ENCODE measurements at regions not wholly inside any gene's neighbourhood (a gene's known extent, or its start where the extent isn't known, plus 50 kb on each side); places are given as distances from the start of the nearest gene placed in this dataset.
"Not testable (repeated sequence)": the region's sequence is repeated elsewhere in the genome, so short reads cannot be mapped to it uniquely, and the experiment has no call there.

DNA sequence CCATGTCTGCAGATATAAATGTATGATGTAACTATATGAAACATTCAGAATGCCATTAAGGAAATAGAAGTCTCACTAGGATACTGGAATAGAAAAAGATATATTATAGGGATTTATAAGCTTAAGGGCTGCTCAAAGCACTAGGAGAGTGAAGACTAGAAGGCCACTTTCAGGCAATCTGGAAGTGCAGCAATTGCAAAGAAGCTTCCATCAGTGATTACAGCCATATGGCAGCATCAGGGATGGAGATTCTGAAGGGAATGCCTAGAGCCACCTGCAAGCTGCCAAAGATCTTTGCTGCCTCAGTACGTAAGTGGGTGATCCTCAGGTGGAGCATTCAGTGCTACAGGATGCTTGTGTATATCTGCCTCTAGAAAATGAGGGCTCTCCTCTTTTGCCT, 796.2 kb upstream of the EPHA7 start:
- DNase-seq (no peak), ATAC-seq (replicated peaks in 1 of 2) (no peak)
- Mint-ChIP-seq H3K27ac (no peak overlapping the region), H3K9me3 (no peaks in the 10 kb centered on the region), H3K4me3 (no peak overlapping the region), H3K36me3 (ENCODE audit: insufficient read depth in 2 of 2) (no peaks in the 10 kb centered on the region), H3K27me3 (ENCODE audit: low read depth) (no peaks in the 10 kb centered on the region), H3K4me1 (ENCODE audit: low read depth) (no peaks in the 10 kb centered on the region)

DNA sequence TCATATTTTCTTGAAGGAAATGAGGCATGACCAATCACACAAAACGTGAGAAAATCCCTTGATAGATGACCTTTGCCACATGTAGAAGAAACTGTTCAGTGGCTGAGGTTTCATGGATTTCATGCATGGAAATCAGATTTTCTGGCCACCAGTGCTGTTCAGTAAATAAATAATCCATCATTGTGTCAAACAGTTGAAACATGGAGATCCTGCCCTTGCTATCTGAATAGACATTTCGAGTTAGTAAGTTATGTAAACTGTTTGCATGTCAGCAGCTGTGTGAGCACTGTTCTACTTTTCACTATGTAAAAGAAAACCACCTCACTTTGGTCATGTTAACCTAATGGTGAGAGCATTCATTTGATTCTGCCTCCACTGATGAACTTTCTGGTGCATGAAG, 793.9 kb upstream of the EPHA7 start:
- Mint-ChIP-seq H3K4me3 (no peak overlapping the region), H3K27ac (no peak overlapping the region), H3K36me3 (ENCODE audit: insufficient read depth in 2 of 2) (no peaks in the 10 kb centered on the region), H3K27me3 (ENCODE audit: low read depth) (no peaks in the 10 kb centered on the region), H3K9me3 (no peaks in the 10 kb centered on the region), H3K4me1 (ENCODE audit: low read depth) (no peaks in the 10 kb centered on the region)
- DNase-seq = no peak
- no peak for ATAC-seq (replicated peaks in 1 of 2)

DNA sequence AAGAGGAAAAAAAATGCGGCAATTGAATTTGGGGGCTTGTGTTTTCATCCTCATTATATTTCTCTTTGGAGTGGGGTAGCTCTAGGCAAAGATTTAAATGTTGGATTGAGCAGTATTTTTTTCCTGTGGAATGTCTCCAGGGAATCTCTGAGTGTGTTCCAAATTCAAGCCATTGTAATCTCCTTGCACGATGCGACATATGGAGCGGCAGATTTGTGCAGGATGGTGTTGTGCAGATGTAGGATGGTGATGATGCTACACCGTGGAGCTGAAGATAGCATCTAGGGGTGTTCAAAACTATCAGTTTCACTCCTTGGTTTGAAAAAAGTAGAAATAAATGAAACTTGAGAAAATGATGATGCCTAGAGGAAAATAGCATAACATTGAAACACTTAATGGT, 777.5 kb upstream of the EPHA7 start:
- Mint-ChIP-seq H3K36me3 (ENCODE audit: insufficient read depth in 2 of 2) (no peaks in the 10 kb centered on the region), H3K27ac (no peak overlapping the region), H3K9me3 (peaks cover 2 to 3% of the 10 kb centered on the region in 2 donors), H3K4me1 (ENCODE audit: low read depth) (no peaks in the 10 kb centered on the region), H3K4me3 (no peak overlapping the region), H3K27me3 (ENCODE audit: low read depth) (no peaks in the 10 kb centered on the region)
- ATAC-seq (replicated peaks in 1 of 2) = no peak
- no peak for DNase-seq

DNA sequence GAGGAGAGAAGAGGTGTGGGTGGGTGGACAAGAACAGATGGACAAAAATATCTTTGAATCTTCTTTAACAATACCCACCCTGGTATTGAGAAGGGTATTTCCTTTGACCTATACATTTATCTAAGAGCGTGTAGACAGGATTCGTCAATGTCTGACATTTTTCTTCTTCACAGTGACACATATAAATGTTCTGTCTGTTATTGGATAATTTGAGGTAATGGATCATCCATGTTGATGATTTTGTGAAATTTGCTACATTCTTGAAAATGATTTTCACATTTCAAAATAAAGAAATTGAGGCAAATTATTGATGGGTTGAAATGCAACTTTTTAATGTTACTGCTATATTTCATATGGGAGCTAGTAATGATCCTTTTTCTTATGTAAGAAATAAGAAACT, 770.7 kb upstream of the EPHA7 start:
- Mint-ChIP-seq H3K27ac (no peak overlapping the region), H3K4me3 (no peak overlapping the region), H3K4me1 (ENCODE audit: low read depth) (no peaks in the 10 kb centered on the region), H3K27me3 (ENCODE audit: low read depth) (no peaks in the 10 kb centered on the region), H3K36me3 (ENCODE audit: insufficient read depth in 2 of 2) (no peaks in the 10 kb centered on the region), H3K9me3 (peaks cover 5 to 13% of the 10 kb centered on the region in 2 donors)
- DNase-seq = no peak
- ATAC-seq (replicated peaks in 1 of 2) = no peak

DNA sequence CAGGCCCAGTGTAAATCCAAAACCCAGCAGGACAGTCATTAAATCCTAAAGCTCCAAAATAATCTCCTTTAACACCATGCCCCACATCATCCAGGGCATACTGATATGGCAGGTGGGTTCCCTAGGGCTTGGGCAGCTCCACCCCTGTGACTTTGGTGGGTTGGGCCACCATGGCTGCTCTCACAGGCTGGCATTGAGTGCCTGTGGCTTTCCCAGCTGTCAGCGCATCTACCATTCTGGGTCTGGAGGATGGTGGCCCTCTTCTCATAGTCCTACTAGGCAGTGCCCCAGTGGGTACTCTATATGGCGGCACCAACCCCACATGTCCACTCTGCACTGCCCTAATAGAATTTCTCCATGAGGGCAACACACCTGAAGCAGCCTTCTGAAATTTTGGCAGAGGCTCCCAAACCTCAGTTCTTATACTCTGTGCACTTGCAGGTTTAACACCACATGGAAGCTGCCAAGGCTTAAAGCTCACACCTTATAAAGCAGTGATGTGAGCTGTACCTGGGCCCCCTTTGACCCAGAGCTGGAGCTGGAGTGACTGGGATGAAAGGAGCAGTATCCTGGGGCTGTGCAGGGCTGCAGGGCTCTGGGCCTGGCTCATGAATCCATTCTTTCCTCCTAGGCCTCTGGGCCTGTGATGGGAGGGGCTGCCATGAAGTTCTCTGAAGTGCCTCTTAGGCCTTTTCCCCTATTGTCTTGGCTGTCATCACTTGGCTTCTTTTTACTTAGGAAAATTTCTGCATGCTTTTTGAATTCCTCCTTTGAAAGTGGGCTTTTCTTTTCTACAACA, 765.5 kb upstream of the EPHA7 start:
- Mint-ChIP-seq H3K9me3 (peaks cover 7 to 19% of the 10 kb centered on the region in 2 donors), H3K27ac (no peak overlapping the region), H3K4me3 (no peak overlapping the region), H3K4me1 (ENCODE audit: low read depth) (no peaks in the 10 kb centered on the region), H3K36me3 (ENCODE audit: insufficient read depth in 2 of 2) (no peaks in the 10 kb centered on the region), H3K27me3 (ENCODE audit: low read depth) (no peaks in the 10 kb centered on the region)
- ATAC-seq (replicated peaks in 1 of 2) = no peak
- DNase-seq = no peak

DNA sequence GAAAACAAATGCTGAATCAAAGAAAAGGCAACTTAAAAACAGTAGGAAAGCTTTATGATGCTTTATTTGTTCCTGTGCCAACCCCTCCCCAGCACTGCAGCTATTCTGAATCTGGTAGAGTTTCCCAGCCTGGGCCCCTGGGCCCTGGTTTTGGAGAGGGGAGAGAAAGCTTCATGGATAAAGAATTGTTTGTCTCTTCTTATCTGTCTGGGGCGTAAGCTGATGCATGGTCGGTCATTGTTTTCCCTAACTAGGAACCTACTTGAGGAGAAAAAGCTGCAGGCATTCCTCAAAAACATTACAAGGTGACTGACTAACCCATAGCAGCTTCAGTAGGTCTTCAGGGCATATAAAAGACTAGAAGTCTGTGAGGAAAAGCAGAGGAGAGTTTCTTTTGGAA, 758.1 kb upstream of the EPHA7 start:
- no peak for DNase-seq
- Mint-ChIP-seq H3K4me3 (no peak overlapping the region), H3K9me3 (peaks cover 3 to 4% of the 10 kb centered on the region in 2 donors), H3K36me3 (ENCODE audit: insufficient read depth in 2 of 2) (no peaks in the 10 kb centered on the region), H3K27ac (no peak overlapping the region), H3K4me1 (ENCODE audit: low read depth) (no peaks in the 10 kb centered on the region), H3K27me3 (ENCODE audit: low read depth) (no peaks in the 10 kb centered on the region)
- ATAC-seq (replicated peaks in 1 of 2) = no peak

DNA sequence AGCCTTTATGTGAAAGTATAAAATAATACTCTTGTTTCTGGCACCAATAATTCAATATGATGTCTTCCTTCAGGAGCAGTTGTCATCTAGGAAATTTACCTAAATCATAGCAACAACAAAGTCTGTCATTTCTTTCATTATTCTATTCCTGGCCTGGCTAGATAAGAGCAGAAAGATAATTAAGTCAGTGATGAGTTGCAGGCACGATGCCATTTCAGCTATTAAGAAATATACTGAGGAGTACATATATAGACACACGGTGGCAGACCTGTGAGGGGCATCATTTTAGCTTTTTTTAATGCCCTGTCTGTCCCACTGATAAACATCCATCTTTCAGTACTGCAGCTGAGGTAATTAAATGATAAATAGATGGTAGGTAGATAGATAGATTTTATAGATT, 756.1 kb upstream of the EPHA7 start:
- Mint-ChIP-seq H3K27me3 (ENCODE audit: low read depth) (no peaks in the 10 kb centered on the region), H3K4me3 (no peak overlapping the region), H3K36me3 (ENCODE audit: insufficient read depth in 2 of 2) (no peaks in the 10 kb centered on the region), H3K4me1 (ENCODE audit: low read depth) (no peaks in the 10 kb centered on the region), H3K27ac (no peak overlapping the region), H3K9me3 (peaks cover 4 to 6% of the 10 kb centered on the region in 2 donors)
- ATAC-seq (replicated peaks in 1 of 2) = no peak
- no peak for DNase-seq

DNA sequence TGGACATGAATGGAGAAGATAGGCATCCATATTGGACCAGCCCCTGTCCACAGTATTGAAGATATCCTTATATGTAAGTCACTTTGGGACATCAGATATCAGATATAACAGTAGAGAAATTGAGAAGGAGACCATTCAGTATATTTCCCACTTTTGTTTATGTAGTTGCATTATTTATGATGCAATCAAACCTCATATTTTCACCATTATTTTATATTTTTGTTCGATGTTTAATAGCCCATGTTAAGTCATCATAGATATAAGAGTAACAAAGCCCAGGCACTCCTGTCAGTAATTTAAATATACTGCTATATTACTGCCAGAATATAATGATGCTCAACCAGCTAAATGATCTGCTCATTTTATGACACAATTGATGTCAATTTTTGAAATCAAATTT, 744.5 kb upstream of the EPHA7 start:
- H3K4me3 Mint-ChIP-seq = no peak overlapping the region
- H3K4me1 Mint-ChIP-seq (ENCODE audit: low read depth) = no peaks in the 10 kb centered on the region
- DNase-seq = no peak
- H3K27ac Mint-ChIP-seq = no peak overlapping the region
- no peaks in the 10 kb centered on the region for H3K27me3 Mint-ChIP-seq (ENCODE audit: low read depth)
- H3K36me3 Mint-ChIP-seq (ENCODE audit: insufficient read depth in 2 of 2) = peaks cover 2% of the 10 kb centered on the region in 2 donors
- peaks cover 6 to 18% of the 10 kb centered on the region in 2 donors for H3K9me3 Mint-ChIP-seq
- no peak for ATAC-seq (replicated peaks in 1 of 2)

DNA sequence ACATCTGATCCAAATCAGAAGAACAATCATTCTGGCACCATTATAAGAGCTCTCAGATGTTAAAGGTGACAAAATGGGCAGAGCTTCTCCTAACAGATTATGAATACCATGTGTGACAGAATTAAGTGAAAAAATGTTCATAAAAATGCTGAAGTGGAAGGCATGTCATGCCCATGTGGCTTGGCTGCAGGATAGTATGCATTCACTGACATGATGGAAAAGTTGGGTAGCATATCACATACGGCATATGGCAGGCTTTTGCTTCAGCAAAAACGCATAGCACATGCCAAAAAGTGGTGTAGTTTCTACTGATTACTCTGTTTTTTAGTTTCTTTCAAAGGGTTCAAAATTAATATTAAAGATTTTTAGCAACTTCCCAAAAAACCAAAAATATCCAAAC, 731.5 kb upstream of the EPHA7 start:
- no peaks in the 10 kb centered on the region for H3K4me1 Mint-ChIP-seq (ENCODE audit: low read depth)
- no peak overlapping the region for H3K27ac Mint-ChIP-seq
- peaks cover 6 to 7% of the 10 kb centered on the region in 2 donors for H3K9me3 Mint-ChIP-seq
- H3K4me3 Mint-ChIP-seq = no peak overlapping the region
- ATAC-seq (replicated peaks in 1 of 2) (no peak), DNase-seq (no peak)
- H3K27me3 Mint-ChIP-seq (ENCODE audit: low read depth) = no peaks in the 10 kb centered on the region
- peaks cover 0 to 1% of the 10 kb centered on the region in 2 donors for H3K36me3 Mint-ChIP-seq (ENCODE audit: insufficient read depth in 2 of 2)

DNA sequence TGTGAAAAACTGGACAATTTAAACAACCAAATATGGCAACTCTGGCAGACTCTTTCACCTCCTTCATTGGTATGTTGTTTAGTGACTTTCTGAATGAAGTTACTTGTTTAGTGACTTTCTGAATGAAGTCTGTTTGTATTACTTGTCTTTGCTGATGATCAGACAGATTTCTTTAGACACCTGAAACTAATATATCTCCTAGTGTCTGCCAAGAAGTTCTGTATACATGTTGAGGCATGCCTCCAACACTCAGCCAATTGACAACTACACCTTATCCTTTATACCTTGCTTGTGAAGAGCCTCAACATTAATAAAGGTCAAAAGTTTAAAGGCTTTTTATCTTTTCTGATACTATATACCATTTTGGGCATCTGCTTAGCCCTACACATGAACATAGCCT, 725.4 kb upstream of the EPHA7 start:
- H3K9me3 Mint-ChIP-seq = peaks cover 3 to 5% of the 10 kb centered on the region in 2 donors
- H3K27me3 Mint-ChIP-seq (ENCODE audit: low read depth) = no peaks in the 10 kb centered on the region
- no peak for DNase-seq
- H3K4me3 Mint-ChIP-seq = no peak overlapping the region
- no peaks in the 10 kb centered on the region for H3K4me1 Mint-ChIP-seq (ENCODE audit: low read depth)
- no peak overlapping the region for H3K27ac Mint-ChIP-seq
- ATAC-seq (replicated peaks in 1 of 2) = no peak
- no peaks in the 10 kb centered on the region for H3K36me3 Mint-ChIP-seq (ENCODE audit: insufficient read depth in 2 of 2)

DNA sequence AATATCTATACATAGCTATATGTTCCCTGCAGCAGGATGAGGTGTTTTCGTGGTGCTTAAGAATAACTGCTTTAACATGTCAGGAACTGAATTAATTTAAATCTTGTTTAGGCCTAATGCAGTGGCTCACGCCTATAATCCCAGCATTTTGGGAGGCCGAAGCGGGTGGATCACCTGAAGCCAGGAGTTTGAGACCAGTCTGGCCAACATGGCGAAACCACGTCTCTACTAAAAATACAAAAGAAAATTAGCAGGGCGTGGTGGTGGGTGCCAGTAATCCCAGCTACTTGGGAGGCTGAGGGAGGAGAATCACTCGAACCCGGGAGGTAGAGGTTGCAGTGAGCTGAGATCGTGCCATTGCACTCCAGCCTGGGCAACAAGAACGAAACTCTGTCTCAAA, 717.8 kb upstream of the EPHA7 start:
- not testable (repeated sequence) for ATAC-seq (replicated peaks in 1 of 2); H3K9me3 Mint-ChIP-seq; DNase-seq; H3K27ac Mint-ChIP-seq; H3K4me3 Mint-ChIP-seq; H3K4me1 Mint-ChIP-seq (ENCODE audit: low read depth); H3K27me3 Mint-ChIP-seq (ENCODE audit: low read depth); H3K36me3 Mint-ChIP-seq (ENCODE audit: insufficient read depth in 2 of 2)

DNA sequence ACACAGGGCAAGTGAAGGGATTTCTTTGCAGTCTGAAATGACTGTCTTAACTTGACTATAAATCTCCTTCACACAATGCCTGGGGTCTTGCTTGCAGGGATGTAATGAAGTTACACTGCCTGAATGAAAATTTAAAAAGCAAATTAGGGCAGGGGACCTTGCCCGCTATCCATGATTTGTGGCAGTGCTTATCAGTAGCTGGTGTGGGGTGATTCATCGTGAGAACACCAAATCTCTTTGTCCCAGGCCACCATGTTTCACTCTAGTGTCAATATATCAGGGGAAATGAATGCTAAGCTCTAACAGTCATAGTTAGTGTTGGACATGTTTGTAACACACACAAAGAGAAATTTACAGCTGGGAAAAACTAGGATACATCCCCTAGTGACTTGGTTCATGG, 713.7 kb upstream of the EPHA7 start:
- DNase-seq (no peak), ATAC-seq (replicated peaks in 1 of 2) (no peak)
- Mint-ChIP-seq H3K4me1 (ENCODE audit: low read depth) (no peaks in the 10 kb centered on the region), H3K27me3 (ENCODE audit: low read depth) (no peaks in the 10 kb centered on the region), H3K36me3 (ENCODE audit: insufficient read depth in 2 of 2) (no peaks in the 10 kb centered on the region), H3K4me3 (no peak overlapping the region), H3K9me3 (peaks cover 1 to 6% of the 10 kb centered on the region in 2 donors), H3K27ac (no peak overlapping the region)

DNA sequence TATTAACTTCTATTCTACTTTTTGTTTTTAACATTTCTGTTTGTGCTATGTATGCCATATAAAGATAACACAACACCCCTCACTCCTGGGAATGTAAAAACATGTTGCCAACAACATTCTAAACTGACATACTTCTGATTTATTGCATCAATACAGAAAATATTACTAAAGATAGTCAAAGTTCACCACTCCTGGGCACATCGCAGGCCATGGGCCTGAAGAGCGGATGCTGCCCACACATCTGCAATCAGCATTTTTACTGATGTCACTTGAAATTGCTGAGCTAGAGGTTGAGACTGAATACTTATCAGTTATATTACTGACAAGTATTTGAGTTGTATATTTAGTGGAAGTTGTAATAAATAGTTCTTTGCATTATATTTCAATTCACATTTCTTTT, 711.9 kb upstream of the EPHA7 start:
- H3K4me3 Mint-ChIP-seq = no peak overlapping the region
- no peak for DNase-seq

DNA sequence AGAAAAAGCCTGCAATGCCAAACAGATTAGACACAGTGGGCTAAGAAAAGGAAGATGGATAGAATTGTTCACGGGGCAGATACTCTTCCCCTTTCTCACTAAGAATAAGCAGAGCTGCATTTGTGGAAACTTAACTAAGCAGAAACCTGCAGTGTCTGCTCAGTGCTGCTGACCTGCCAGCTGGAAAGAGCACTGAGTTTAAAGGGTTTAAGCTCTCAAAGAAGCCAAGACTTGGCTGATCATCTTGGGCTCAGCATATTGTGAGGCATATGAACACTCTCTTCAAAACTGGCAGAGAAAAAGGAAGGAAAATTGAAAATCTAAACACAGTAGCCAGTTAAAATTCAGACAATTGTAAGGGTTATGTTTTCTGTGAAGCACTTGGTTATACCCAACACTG, 711.1 kb upstream of the EPHA7 start:
- Mint-ChIP-seq H3K27ac (no peak overlapping the region), H3K27me3 (ENCODE audit: low read depth) (no peaks in the 10 kb centered on the region), H3K4me1 (ENCODE audit: low read depth) (no peaks in the 10 kb centered on the region), H3K36me3 (ENCODE audit: insufficient read depth in 2 of 2) (no peaks in the 10 kb centered on the region), H3K4me3 (no peak overlapping the region), H3K9me3 (peaks cover 0 to 2% of the 10 kb centered on the region in 2 donors)
- no peak for ATAC-seq (replicated peaks in 1 of 2)
- DNase-seq = no peak

More for the DNA sequence above, 711.9 kb upstream of the EPHA7 start:
- Mint-ChIP-seq H3K9me3 (peaks cover 0 to 2% of the 10 kb centered on the region in 2 donors), H3K27ac (no peak overlapping the region), H3K4me1 (ENCODE audit: low read depth) (no peaks in the 10 kb centered on the region), H3K27me3 (ENCODE audit: low read depth) (no peaks in the 10 kb centered on the region), H3K36me3 (ENCODE audit: insufficient read depth in 2 of 2) (no peaks in the 10 kb centered on the region)
- no peak for ATAC-seq (replicated peaks in 1 of 2)

Data from activated T-cell treated with anti-CD3 and anti-CD28 coated beads, Interleukin-2, amount 50 U/mL, for 72 hours (primary cell).